GM12865 (cell line): ENCODE measurements at regions not wholly inside any gene's neighbourhood (a gene's known extent, or its start where the extent isn't known, plus 50 kb on each side); places are given as distances from the start of the nearest gene placed in this dataset.

Experiments
- DNase-seq: peaks from one replicate; pipeline ENCODE4 v3.0.0; 2010; ENCODE audit warnings: low read depth
- H3K4me3 ChIP-seq: 2 replicates; pipeline ENCODE4 v1.5.1; 2011; ENCODE audit warnings: mild to moderate bottlenecking, low read depth, low read length, control low read depth
- CTCF ChIP-seq: IDR thresholded peaks from 2 replicates; pipeline ENCODE4 v1.5.1; 2011; ENCODE audit warnings: low read length, control low read depth, low read depth, inconsistent platforms; ENCODE audit not compliant: insufficient read depth; ENCODE audit errors: missing control alignments

- no peak for DNase-seq
- H3K4me3 ChIP-seq, result no peak overlapping the region
- TF ChIP-seq CTCF, result no peak
Measured at GRCh38 chr2:11056614-11057013, 98.7 kb upstream of the SLC66A3 start.

GRCh38 chr2:11057031-11057430 is 98.2 kb upstream of the SLC66A3 start:
- no peak for TF ChIP-seq CTCF
- H3K4me3 ChIP-seq, result no peak overlapping the region
- no peak for DNase-seq

GRCh38 chr2:11058129-11058528 is 97.1 kb upstream of the SLC66A3 start:
- no peak for DNase-seq
- TF ChIP-seq CTCF, result no peak
- no peak overlapping the region for H3K4me3 ChIP-seq

GRCh38 chr2:11060376-11061169 is 94.7 kb upstream of the SLC66A3 start:
- TF ChIP-seq CTCF, result no peak
- DNase-seq, result no peak

GRCh38 chr2:11065833-11066485 is 89.3 kb upstream of the SLC66A3 start:
- no peak for TF ChIP-seq CTCF
- no peak overlapping the region for H3K4me3 ChIP-seq
- no peak for DNase-seq

More at GRCh38 chr2:11060376-11061169, 94.7 kb upstream of the SLC66A3 start:
- H3K4me3 ChIP-seq, result no peak overlapping the region

GRCh38 chr2:11067221-11068078 is 87.8 kb upstream of the SLC66A3 start:
- TF ChIP-seq CTCF, result no peak

More at GRCh38 chr2:11067221-11068078, 87.8 kb upstream of the SLC66A3 start:
- no peak overlapping the region for H3K4me3 ChIP-seq
- DNase-seq, result no peak
